ENCODE measurements at regions not wholly inside any gene's neighbourhood (a gene's known extent, or its start where the extent isn't known, plus 50 kb on each side); places are given as distances from the start of the nearest gene placed in this dataset.

- TF ChIP-seq POLR2AphosphoS5 (IDR thresholded peaks at IDR 0.05; ENCODE audit: low read depth, low read length) (no peak), POLR2A (IDR thresholded peaks at IDR 0.05; ENCODE audit: low read depth, low read length) (no peak), TAF1 (IDR thresholded peaks at IDR 0.05; ENCODE audit: low read depth, low read length) (no peak)
These were observed 325.6 kb upstream of the SOX14 start for GRCh38 chr3:137438561-137438960.
